Endothelial cell of umbilical vein (primary cell): ENCODE measurements at regions not wholly inside any gene's neighbourhood (a gene's known extent, or its start where the extent isn't known, plus 50 kb on each side); places are given as distances from the start of the nearest gene placed in this dataset.

ENCODE experiments used
- BruUV-seq: library from RNA; stranded (reverse); fragments of 400-500 nt; replicated peaks from 2 replicates; lab custom pipeline; 2021; lab: Mats Ljungman, UMichigan
- CTCF ChIA-PET: fragments of 300-600, 350-600 bp; sonication (Branson Sonifier 250); formaldehyde crosslinking; loops from one replicate; lab custom pipeline; 2021; ENCODE audit warnings: antibody characterized with exemption, inconsistent platforms; lab: Charles Lee
- POLR2A ChIA-PET: fragments of 300-600, 350-600 bp; sonication (Branson Sonifier 250); formaldehyde crosslinking; loops from one replicate; lab custom pipeline; 2021; ENCODE audit warnings: antibody characterized with exemption, inconsistent platforms; lab: Charles Lee
- DNase-seq: peaks from one replicate; pipeline ENCODE4 v3.0.0-alpha.2; 2011; ENCODE audit warnings: low read depth, low spot score
- FAIRE-seq: peaks from 2 replicates; lab custom pipeline; 2011; peaks lifted over from hg19 to GRCh38; lab: Jason Lieb, UNC
- H2AFZ ChIP-seq: 2 replicates; pipeline ENCODE4 v1.6.0; 2012; ENCODE audit warnings: low read depth, low read length, control low read depth, inconsistent platforms
- H3K27ac ChIP-seq: 2 replicates; pipeline ENCODE4 v1.5.1; 2011; ENCODE audit warnings: low read depth, mild to moderate bottlenecking, control low read depth, low read length, moderate library complexity; ENCODE audit not compliant: insufficient read depth
- H3K27me3 ChIP-seq, 2 experiments: 2 replicates each; pipeline versions ENCODE4 v1.6.0 to v1.6.1; 2011; ENCODE audit warnings: low read length in 2 of 2, mixed read lengths in 1 of 2; ENCODE audit not compliant: control insufficient read depth in 2 of 2, insufficient read depth in 2 of 2
- H3K36me3 ChIP-seq, 2 experiments: 2 replicates in 1 of 2; 3 replicates in 1 of 2; pipeline ENCODE4 v1.5.1; 2011; ENCODE audit warnings: low read length in 2 of 2, mild to moderate bottlenecking in 1 of 2, moderate library complexity in 1 of 2; ENCODE audit not compliant: control insufficient read depth in 2 of 2, insufficient read depth in 2 of 2; ENCODE audit errors: extremely low read depth in 1 of 2
- H3K4me1 ChIP-seq: 3 replicates; pipeline ENCODE4 v1.5.1; 2011; ENCODE audit warnings: mild to moderate bottlenecking, low read length; ENCODE audit not compliant: control insufficient read depth, insufficient read depth; ENCODE audit errors: extremely low read depth
- H3K4me2 ChIP-seq: 2 replicates; pipeline ENCODE4 v1.6.1; 2011; ENCODE audit warnings: low read length, control low read depth, mixed read lengths; ENCODE audit not compliant: insufficient read depth
- H3K4me3 ChIP-seq, 3 experiments: fragments of 200-600 bp in 1 of 3; sonication (generic), shearing (Covaris generic) in 1 of 3; replicated peaks in 1 of 3; 2 replicates each; pipeline ENCODE4 v1.5.1; 2011 to 2016; ENCODE audit warnings: control low read depth in 3 of 3, low read length in 3 of 3, mild to moderate bottlenecking in 2 of 3, inconsistent platforms in 1 of 3, low read depth in 1 of 3, moderate library complexity in 1 of 3; ENCODE audit not compliant: insufficient read depth in 1 of 3
- H3K79me2 ChIP-seq: 2 replicates; pipeline ENCODE4 v1.6.0; 2012; ENCODE audit warnings: low read length, inconsistent platforms; ENCODE audit not compliant: control insufficient read depth, insufficient read depth
- H3K9ac ChIP-seq: replicated peaks from 2 replicates; pipeline ENCODE3; 2011; ENCODE audit warnings: low read length, control low read depth; ENCODE audit not compliant: insufficient read depth; ENCODE audit errors: extremely low read depth
- H3K9me1 ChIP-seq: replicated peaks from 3 replicates; pipeline ENCODE4 v1.6.0; 2011; ENCODE audit warnings: mild to moderate bottlenecking, low read length; ENCODE audit not compliant: control insufficient read depth, insufficient read depth; ENCODE audit errors: extremely low read depth
- H3K9me3 ChIP-seq: replicated peaks from 2 replicates; pipeline ENCODE4 v1.5.1; 2012; ENCODE audit warnings: low read length, inconsistent platforms; ENCODE audit not compliant: control insufficient read depth, insufficient read depth
- H4K20me1 ChIP-seq: replicated peaks from 2 replicates; pipeline ENCODE3; 2011; ENCODE audit warnings: mild to moderate bottlenecking, low read length; ENCODE audit not compliant: control insufficient read depth, insufficient read depth; ENCODE audit errors: extremely low read depth
- CTCF ChIP-seq, 2 donors: IDR thresholded peaks; 1 replicate in 1 of 2; 2 replicates in 1 of 2; pipeline ENCODE4 v1.5.1; 2011; ENCODE audit warnings: low read length in 2 of 2, mild to moderate bottlenecking in 2 of 2, moderate library complexity in 2 of 2, control low read depth in 1 of 2, inconsistent platforms in 1 of 2, low read depth in 1 of 2; ENCODE audit not compliant: insufficient read depth in 1 of 2; ENCODE audit errors: extremely low read depth in 1 of 2
- EZH2 ChIP-seq: IDR thresholded peaks from 2 replicates; pipeline ENCODE4 v1.6.1; 2012; ENCODE audit warnings: borderline replicate concordance, low read depth, mild to moderate bottlenecking, moderate library complexity, low read length, inconsistent platforms; ENCODE audit not compliant: severe bottlenecking
- FOS ChIP-seq: IDR thresholded peaks from 2 replicates; pipeline ENCODE4 v1.6.1; 2011; ENCODE audit warnings: mild to moderate bottlenecking, low read length, moderate library complexity, borderline replicate concordance; ENCODE audit not compliant: insufficient read depth
- GATA2 ChIP-seq: IDR thresholded peaks from 2 replicates; pipeline ENCODE4 v1.7.0; 2011; ENCODE audit warnings: low read depth, mild to moderate bottlenecking, moderate library complexity, mixed read lengths, low read length; ENCODE audit not compliant: insufficient read length, insufficient read depth
- JUN ChIP-seq: IDR thresholded peaks from 2 replicates; pipeline ENCODE4 v1.6.1; 2011; ENCODE audit warnings: borderline replicate concordance, low read depth; ENCODE audit not compliant: insufficient read length, insufficient read depth
- MYC ChIP-seq: IDR thresholded peaks from one replicate; pipeline ENCODE4 v1.6.1; 2011; ENCODE audit warnings: mild to moderate bottlenecking, low read depth, low read length
- POLR2A ChIP-seq: IDR thresholded peaks from 2 replicates; pipeline ENCODE4 v1.6.1; 2012; ENCODE audit warnings: low read depth, mild to moderate bottlenecking, control low read depth, low read length
- POLR2AphosphoS5 ChIP-seq: IDR thresholded peaks from 2 replicates; pipeline ENCODE4 v1.6.1; 2012; ENCODE audit warnings: low read depth, mild to moderate bottlenecking, control low read depth, low read length, moderate library complexity; ENCODE audit not compliant: insufficient read depth
- dilution Hi-C: fragments of 300-500 bp; cut with MboI; formaldehyde crosslinking; loops from one replicate; pipeline ENCODE4 v1.15.0; 2019; ENCODE audit warnings: low sequenced_read_pairs; ENCODE audit not compliant: extremely low pct_ligation_motif_present
- intact Hi-C: fragments of 100-400 bp; cut with micrococcal nuclease; formaldehyde crosslinking; loops from one replicate; pipeline ENCODE4 v1.10.0; 2022
- TF ChIP-seq, protein P1 (sequence below): IDR thresholded peaks from 2 replicates; pipeline ENCODE4 v1.6.1; 2011; ENCODE audit not compliant: insufficient read depth, insufficient read length

DNA sequence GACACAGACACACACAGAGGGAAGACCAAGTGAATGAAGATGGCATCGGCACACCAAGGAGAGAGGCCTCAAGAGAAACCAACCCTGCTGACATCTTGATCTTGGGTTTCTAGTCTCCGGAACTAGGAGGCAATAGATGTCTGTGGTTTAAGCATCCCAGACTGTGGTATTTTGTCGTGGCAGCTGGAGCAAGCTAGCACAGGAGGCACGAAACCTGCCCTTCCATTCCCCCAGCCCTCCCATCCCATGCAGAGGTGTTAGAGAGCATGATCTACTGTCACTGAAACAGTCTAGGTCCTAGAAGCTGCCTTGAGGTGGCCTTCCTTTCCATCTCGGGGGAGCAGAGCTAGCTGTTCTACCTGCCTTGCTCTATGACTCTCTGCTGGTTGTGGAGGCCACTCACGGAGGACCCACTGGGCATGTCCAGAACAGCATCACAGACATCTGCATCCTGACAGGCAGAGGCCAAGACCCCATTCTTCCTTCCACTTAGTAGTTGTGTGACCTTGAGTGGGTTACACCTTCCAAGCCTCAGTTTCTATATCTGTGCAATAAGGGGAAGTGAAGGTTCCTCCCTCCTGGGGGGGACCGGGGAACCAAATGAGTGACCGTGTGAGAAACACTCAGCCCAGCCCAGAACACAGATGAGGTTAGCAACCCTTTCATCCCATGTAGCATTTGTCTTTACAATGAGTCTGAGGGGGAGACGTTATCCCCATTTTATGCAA lies 134.3 kb upstream of the BOD1 start:
- no peak overlapping the region for H3K27ac ChIP-seq
- no TSS peak for BruUV-seq
- no peak for TF ChIP-seq FOS
- TF ChIP-seq POLR2A = no peak
- dilution Hi-C loops (no loop called here), intact Hi-C loops (loop anchor here (2.0 kb wide), 1 partner anchor 20 kb away; no protein-coding TSS in a partner anchor)
- H2AFZ ChIP-seq = no peak overlapping the region
- H3K9ac ChIP-seq = no peak overlapping the region
- DNase-seq (no peak), FAIRE-seq (no peak)
- no peaks in the 10 kb centered on the region for H3K79me2 ChIP-seq
- H3K36me3 ChIP-seq = no peaks in the 10 kb centered on the region
- no peak overlapping the region for H3K4me3 ChIP-seq
- no peaks in the 10 kb centered on the region for H4K20me1 ChIP-seq
- POLR2A ChIA-PET = no interaction called here
- H3K9me3 ChIP-seq = no peaks in the 10 kb centered on the region
- H3K4me2 ChIP-seq = no peak overlapping the region
- no peaks in the 10 kb centered on the region for H3K4me1 ChIP-seq
- no peaks in the 10 kb centered on the region for H3K27me3 ChIP-seq
- no peaks in the 10 kb centered on the region for H3K9me1 ChIP-seq
- CTCF ChIA-PET = interaction anchor here (1.1 to 1.4 kb wide), 2 partner anchors 13 to 175 kb away, joined by 3 to 4 read pairs; no protein-coding TSS in a partner anchor

- Histone ChIP-seq H2AFZ (no peak overlapping the region), H3K79me2 (no peaks in the 10 kb centered on the region), H3K9ac (no peak overlapping the region), H3K36me3 (no peaks in the 10 kb centered on the region), H3K4me3 (no peak overlapping the region), H3K9me1 (no peaks in the 10 kb centered on the region), H3K4me1 (no peaks in the 10 kb centered on the region), H4K20me1 (no peaks in the 10 kb centered on the region), H3K27me3 (no peaks in the 10 kb centered on the region), H3K4me2 (no peak overlapping the region), H3K9me3 (no peaks in the 10 kb centered on the region), H3K27ac (no peak overlapping the region)
- no TSS peak for BruUV-seq
- no peak for FAIRE-seq
- TF ChIP-seq POLR2A = no peak
- TF ChIP-seq EZH2 = no peak
- TF ChIP-seq, protein P1, sequence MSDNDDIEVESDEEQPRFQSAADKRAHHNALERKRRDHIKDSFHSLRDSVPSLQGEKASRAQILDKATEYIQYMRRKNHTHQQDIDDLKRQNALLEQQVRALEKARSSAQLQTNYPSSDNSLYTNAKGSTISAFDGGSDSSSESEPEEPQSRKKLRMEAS = no peak
- no peak for TF ChIP-seq GATA2
- no peak for TF ChIP-seq MYC
- TF ChIP-seq JUN = no peak
- no peak for TF ChIP-seq FOS
- TF ChIP-seq CTCF (IDR thresholded peaks at IDR 0.05; ENCODE audit: extremely low read depth in 1 of 2, insufficient read depth in 1 of 2, low read depth in 1 of 2, low read length in 2 of 2) = no peak
- no peak for TF ChIP-seq POLR2AphosphoS5
- ChIA-PET CTCF (interaction anchor here (1.4 kb wide), 1 partner anchor 13 kb away, joined by 4 read pairs; no protein-coding TSS in a partner anchor), POLR2A (no interaction called here)
- no peak for DNase-seq
- intact Hi-C loops = loop anchor here (2.0 kb wide), 1 partner anchor 20 kb away; no protein-coding TSS in a partner anchor
- dilution Hi-C loops = no loop called here
Measured at GRCh38 chr5:173751266-173751600, 134.8 kb upstream of the BOD1 start.
